HG02840 (cell line): ENCODE measurements at regions not wholly inside any gene's neighbourhood (a gene's known extent, or its start where the extent isn't known, plus 50 kb on each side); places are given as distances from the start of the nearest gene placed in this dataset.
"Not testable (repeated sequence)": the region's sequence is repeated elsewhere in the genome, so short reads cannot be mapped to it uniquely, and the experiment has no call there.

Source experiments
- ATAC-seq: cut with Tn5 transposase; IDR thresholded peaks from one replicate; pipeline ENCODE4 v1.9.1; 2021; ENCODE audit warnings: mild to moderate bottlenecking, moderate library complexity, moderate number of reproducible peaks; ENCODE audit not compliant: unreplicated experiment, low FRiP score

DNA sequence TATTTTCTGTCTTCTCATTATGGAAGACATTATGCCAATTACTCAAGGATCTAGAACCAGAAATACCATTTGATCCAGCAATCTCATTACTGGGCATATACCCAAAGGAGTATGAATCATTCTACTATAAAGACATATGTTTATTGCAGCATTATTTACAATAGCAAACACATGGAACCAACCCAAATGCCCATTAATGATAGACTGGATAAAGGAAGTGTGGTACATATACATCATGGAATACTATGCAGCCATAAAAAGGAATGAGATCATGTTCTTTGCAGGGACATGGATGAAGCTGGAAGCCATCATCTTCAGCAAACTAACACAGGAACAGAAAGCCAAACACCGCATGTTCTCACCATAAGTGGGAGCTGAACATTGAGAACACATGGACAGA, 161.8 kb upstream of the DAAM1 start:
- not testable (repeated sequence) for ATAC-seq

DNA sequence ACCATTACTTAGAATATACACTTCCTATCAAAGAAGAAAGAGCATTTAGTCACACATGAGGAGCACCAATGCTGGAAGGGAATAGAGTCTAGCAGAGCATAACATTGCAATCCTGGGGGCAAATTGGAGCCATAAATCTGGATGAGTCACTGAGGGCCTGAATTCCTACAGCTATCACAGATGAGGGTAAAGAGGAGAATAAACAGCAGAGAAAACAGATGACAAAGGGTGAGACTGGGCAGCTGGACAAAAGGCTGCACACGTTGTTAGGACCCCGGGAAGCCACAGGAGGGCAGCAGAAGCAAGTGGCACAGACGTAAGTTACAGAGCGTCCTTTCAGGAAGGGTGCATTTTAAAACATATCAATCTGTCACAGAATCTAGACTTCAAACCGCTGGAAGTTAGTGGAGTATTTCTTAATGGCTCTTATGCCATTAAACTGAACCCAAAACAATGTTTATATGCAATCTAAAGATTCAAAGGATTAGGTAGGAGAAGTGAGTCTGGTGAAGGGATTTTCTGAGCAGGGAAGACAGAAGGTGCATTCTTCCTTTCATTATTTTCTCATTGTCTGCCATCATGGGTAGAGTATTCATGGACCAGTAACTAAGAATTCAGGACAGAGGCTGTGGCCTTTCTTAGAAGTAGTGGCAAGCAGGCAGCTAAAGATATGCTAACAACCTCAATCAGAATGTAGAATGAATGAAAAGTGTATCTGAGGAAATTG, 159.8 kb upstream of the DAAM1 start:
- peak; percentile 91 for ATAC-seq

DNA sequence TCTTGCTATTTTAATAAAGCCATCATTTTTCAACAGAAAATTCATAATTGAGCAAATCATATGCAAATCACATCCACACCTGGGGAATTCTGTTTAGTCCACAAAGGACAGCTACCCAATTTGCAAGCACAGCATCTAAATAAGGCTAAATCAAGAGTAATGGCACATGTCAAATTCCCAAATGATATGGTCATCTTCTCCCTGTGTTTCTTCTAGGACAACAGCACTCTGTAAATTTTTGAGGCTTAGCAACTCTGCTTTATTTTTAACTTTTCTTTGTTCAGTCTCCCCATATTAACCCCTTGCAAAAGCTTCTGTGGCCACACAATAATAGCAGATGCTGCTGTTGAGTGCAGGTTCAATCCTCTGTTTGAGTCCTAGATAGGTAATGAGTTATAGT, 155.6 kb upstream of the DAAM1 start:
- no peak for ATAC-seq

DNA sequence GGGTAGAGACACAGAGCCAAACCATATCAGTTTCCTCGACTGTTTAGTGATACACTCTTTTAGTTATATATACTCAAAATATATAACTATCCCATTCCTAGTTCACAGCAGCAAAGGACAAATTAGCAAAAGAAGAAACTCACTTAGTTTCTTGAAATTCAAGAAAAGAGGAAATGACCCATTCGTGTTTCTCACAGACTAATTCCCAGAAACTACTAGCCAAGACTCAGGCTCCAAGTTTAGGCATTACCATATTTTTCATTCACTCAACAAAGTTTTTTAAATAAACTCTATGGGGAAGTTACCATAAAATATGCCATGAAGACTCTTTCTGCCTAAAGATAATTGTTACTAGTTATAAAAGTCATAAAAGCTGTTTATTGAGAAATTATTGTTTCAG, 152.3 kb upstream of the DAAM1 start:
- no peak for ATAC-seq

DNA sequence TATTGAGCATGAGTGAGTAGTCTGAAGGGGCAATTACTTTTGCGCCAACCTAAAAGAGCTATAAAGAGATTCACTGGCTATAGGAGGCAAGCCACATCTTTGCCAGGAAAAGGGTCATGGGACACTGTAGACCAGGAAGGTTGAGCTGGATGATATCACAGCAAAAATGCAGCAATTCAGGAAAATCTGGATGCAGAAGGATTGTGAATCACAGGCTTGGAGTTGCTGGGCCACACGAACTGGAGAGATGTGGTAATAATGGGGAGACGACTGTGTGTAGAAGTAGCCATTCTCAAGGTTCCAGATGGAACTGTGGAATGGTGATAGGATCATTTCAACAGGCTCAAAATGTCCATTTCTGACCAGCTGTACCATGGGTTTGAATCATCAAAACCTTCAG, 151.4 kb upstream of the DAAM1 start:
- no peak for ATAC-seq

DNA sequence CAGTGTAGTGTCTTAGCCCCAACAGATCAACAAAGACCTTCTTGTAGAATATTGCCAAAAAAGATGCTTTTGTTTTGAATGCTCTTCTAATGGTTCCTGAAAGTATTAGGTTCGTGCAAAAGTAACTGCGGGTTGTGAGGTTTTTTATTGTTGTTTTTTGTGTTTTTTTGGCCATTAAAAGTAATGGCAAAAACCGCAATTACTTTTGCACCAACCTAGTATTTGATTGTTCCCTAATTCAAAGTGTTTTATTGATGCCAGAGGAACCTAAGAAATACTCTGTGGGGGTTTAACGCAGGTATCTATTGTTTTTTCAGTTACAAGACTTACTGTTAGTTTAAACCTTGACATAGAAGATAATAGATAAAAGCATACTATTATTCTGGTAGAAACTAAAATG, 150.8 kb upstream of the DAAM1 start:
- no peak for ATAC-seq

DNA sequence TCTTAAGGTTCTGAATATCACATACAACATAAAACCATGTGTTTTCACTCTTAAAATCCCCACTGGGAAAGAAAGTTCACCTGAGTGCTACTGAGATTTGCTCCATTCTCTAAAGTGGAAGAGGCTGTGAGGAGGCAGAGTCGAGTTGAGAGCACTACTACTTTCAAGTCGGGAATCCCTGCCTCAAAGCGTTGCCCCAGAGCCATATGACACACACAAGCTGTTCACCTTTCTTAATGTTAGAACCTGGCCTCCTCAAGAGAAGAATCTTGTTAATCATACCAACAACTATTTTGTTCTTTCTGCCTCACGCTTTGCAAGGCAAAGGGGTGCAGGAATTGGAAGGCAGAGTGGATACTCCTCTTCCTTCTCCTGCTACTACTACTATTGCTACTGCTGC, 149.7 kb upstream of the DAAM1 start:
- ATAC-seq = no peak

DNA sequence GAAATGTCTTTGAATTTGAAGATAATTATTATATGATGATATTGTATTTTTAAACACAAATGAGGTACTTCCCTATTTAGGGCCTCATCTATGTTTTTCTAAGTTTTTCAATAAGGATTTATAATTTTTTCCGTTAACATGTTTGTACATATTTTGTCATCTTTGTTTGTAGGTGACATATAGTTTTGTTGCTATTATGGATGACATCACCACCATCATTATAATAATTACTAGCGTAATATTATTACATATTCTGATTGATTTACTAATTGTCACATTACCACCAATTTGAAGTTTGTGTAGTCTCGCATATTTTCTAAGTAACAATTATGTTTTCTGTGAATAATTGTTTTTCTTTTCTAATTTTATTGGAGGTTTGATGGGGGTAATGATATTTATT, 147.2 kb upstream of the DAAM1 start:
- no peak for ATAC-seq

DNA sequence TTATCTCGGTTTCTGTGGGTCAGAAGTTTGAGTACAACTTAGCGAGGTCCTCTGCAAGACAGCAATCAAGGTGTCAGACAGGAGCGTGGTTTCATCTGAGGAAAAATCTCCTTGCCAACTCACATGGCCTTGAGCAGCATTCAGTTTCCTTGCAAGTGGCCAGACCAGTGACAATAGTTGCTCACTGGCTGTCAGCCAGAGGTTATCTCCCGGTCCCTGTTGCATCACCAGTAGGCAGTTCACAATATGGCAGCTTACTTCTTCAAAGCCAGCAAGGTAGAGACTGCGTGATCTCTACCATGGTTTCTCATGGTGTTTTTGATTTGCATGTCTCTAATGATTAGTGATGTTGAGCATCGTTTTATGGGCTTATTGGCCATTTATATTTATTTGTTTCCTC, 143.8 kb upstream of the DAAM1 start:
- no peak for ATAC-seq

DNA sequence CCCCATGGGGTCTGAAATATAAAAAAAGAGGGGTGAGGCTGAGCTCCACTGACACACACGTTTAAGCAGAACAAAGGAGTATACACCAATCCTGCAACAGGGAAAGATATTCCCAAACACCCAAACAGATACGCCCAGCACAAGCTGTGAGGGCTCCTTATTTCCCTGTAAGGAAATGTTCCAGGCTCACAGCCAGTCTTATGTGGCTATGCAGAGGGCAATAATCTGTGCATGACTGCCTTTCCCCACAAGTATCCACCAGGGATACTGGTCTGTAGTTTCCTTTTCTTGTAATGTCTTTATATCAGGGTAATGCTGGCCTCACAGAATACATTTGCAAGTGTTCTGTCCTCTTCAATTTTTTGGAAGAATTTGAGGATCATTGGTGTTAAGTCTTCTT, 141.7 kb upstream of the DAAM1 start:
- ATAC-seq = no peak

DNA sequence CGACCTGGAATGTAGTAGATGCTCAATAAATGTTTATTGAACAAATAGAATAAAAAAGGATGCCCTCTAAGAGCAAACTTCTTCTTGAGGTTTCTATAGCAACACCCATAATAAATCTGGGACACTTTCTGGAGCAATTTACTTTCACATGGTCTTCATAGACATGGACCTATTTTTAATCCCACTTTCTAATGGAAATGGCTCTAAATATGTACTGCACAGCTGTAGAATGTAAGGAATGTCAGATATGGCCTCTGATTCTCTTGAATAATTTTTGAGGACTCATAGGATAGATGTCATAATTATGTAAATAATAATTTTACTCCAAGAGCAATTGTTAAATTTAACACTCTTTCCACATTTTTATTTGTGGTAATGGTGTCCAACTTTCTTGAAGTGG, 133.5 kb upstream of the DAAM1 start:
- ATAC-seq = no peak

DNA sequence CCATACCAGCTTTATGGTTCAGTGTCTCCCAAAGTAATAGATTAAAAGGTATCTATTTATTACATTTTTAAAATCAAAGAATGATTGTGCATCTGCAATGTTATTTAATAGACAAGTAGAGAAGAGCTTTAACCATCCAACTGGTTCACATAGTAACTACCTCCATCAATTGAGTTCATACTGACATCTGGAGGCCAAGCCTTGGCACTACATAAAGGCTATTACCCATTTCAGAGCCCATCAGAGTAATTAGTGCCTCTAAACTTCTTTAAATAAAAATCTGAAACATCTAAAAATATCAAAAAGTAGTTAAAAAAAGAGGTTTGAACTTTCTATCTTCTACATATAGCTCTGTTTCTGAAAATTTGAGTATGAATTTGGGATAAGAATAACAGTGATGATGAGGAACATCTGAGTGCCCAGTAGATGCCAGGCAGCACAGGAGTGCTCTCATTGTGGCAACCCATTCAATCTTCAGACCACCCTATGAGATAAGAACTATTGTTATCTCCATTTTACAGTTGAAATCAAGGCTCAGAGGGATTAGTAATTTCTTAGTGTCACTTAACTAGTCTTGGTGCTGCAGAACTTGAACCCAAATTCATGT, 132.9 kb upstream of the DAAM1 start:
- ATAC-seq = no peak

DNA sequence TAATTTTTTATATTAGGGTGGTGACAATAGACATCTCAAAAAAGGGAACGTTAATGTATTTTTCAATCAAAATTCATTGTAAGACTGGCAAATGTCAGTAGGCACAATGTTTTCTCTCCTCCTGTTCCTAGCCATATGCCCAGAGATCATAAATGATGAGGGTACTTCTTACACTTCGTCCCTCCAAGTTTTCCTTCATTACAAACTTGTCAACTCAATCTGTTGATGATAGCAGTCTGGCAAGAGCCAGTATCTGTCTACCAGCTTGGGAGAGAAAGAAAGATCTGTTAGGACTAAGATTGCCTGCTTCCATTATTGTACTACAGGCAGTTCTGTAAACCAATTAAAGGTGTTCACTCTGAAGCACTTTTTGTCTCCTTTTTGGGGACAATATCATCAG, 130.9 kb upstream of the DAAM1 start:
- ATAC-seq = no peak

DNA sequence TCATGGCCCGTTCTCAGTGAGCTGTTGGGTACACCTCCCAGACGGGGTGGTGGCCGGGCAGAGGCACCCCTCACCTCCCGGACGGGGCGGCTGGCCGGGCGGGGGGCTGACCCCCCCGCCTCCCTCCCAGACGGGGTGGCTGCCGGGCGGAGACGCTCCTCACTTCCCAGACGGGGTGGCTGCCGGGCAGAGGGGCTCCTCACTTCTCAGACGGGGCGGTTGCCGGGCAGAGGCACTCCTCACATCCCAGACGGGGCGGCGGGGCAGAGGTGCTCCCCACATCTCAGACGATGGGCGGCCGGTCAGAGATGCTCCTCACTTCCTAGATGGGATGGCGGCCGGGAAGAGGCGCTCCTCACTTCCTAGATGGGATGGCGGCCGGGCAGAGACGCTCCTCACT, 129.7 kb upstream of the DAAM1 start:
- ATAC-seq = not testable (repeated sequence)

DNA sequence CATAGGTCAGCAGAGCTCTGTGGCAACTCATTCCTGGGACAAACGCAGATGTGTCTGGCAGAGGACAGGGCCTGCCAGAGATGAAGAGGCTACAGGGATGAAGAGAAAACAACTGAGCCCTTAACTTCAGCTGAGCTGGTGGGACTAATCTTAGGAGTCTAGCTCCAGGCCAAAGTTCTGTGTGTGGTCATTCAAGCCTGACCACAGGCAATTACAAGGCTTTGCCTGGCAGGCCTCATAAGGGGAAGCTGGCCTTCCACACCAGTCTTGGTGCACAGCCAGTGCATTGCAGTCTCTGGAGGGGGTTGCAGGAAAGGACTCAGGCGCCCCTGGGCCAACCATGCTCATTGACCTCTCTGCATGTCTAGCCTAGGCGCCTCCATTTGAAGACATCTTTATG, 127.6 kb upstream of the DAAM1 start:
- no peak for ATAC-seq

DNA sequence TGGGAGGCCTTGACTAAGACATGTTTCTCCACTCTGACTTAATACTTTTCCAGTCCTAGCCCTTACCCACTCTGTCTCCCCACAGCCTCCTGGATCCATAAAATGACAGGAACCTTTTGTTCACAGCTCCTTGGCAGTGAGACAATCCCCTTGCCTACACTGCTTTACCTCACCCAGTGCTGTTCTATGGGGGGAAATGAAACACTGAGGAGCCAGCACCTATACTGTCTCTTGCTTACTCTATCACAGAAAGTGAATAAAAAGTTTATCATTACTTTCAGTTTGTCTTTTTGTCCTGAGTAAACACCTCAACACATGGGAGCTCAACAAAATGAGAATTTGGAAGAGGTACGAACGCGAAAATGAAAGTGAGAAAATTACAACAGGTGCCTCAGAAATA, 127.2 kb upstream of the DAAM1 start:
- ATAC-seq = no peak

DNA sequence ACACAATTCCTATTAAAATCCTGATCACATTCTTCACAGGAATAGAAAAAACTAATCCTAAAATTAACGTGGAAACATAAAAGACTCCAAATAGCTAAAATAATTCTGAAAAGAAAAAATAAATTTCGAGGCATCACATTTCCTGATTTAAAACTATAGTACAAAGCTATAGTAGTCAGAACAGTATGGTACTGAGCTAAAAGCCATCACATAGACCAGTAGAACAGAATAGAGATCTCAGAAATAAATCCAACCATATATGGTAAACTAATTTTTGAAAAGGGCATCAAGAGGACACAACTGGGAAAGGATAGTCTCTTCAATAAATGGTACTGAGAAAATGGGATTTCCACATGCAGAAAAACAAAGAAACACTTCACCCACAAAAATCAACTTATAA, 125.2 kb upstream of the DAAM1 start:
- ATAC-seq = no peak

DNA sequence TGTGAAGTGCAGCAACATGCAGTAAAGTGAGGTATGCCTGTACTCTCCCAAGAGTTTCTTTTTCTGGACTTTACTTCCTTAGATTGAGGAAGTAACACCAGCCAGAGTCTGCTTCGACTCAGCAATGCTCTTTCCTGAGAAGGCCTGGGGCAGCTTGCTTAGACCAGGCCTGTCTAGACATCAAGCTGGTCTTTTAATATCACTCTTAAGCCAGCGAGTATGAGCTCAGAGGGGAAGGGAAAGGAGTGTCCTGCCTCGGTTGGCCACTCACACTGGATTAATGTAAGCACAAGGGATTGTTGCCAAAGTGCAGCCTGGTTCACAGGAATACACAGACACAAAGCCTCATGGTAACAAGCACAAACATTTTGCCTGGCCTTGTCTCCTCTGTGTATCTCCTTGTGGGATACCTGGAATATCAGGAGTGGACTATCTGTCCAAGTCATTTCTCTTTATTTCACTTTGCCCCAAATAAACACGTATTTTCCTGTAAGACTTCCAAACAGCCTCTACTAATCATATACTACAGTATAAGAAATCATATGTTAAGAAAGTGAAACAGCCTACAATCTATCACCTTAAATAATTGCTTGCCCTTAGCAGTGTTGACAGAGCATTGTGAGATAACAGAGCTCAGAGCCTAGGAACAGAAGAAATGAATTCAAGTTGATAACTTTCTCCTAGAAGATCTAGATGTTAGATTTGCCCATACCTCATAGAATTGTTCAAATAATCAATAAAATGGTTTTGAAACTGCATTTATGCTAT, 121.2 kb upstream of the DAAM1 start:
- ATAC-seq = no peak

DNA sequence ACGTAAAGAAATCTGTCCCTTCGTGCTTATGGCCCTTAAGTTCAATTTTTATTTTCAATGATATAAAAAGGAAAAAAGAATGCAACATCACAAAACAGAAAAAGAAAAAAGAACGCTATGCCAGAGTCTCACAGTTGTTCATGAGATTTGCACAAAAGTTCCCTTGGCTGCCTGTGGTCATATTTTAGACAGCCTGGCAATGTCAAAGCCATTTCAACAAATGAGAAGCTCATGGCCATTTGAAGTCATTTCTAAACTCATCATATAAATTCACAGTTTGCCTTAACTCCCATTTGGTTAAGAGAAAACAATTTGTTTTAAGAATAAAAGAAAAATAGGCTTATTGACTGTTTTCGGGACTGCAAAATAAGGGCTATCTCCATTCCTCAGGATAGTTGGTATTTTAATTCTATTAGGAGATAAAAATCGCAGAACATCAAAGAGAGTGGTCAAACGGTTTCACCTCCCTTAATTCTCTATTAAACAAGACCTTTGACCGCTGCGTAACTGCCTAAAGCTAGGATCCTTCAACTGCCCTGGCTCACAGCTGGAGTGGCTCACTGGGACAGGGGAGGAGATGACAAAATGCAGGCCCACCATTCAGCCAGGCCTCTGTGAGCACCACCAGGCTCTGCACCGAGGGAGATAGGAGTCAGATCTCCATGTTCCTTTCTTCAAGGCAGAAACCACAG, 119.2 kb upstream of the DAAM1 start:
- no peak for ATAC-seq

DNA sequence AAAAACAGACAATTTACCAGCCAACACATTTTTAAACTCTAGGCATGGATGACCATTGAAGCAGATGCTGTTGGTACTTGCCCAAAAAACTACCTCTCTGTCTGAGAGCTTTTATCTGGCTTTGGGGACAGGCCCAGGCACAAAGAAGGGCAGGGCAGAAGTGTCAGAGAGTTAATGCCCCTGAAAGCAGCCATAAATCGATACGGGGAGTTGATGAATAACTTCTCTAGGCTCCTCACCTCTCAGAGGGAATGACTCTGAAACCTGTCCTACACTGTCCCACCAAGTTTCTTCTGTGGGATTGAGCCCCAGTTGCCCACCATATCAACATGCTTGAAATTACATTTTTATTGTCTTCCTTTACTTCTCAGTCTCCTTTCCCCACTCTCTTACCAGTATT, 113.0 kb upstream of the DAAM1 start:
- ATAC-seq = no peak

DNA sequence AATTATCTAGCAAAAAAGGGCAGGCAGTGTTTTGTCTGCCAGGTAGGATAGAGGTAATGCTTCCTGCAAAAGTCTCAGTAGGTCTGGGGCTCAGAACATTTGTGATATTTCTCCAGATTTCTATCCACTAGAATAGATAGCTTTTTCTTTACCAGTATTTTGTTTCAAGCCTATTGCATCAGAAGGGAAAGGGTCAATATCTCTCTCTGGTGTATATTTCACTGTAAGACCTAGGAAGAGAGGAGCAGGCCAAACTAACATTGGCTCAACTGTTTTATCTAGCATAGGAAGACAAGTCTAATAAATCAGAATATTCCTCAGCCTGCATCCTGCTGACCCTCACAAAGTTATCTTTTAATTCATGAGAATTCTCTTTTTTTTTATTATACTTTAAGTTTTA, 106.7 kb upstream of the DAAM1 start:
- no peak for ATAC-seq
